SKM-1 (cell line): ENCODE measurements at regions not wholly inside any gene's neighbourhood (a gene's known extent, or its start where the extent isn't known, plus 50 kb on each side); places are given as distances from the start of the nearest gene placed in this dataset.
"Not testable (repeated sequence)": the region's sequence is repeated elsewhere in the genome, so short reads cannot be mapped to it uniquely, and the experiment has no call there.

Source experiments
- DNase-seq: peaks from one replicate; lab custom pipeline; 2025; ENCODE audit not compliant: unreplicated experiment; lab: John Stamatoyannopoulos, UW

- not testable (repeated sequence) for DNase-seq
Observed at GRCh38 chr9:97105220-97105619, 66.3 kb upstream of the CTSV start.

- DNase-seq, result not testable (repeated sequence)
Observed at GRCh38 chr9:97103613-97104383, 64.9 kb upstream of the CTSV start.

- DNase-seq, result not testable (repeated sequence)
Observed at GRCh38 chr9:97099540-97099939, 60.6 kb upstream of the CTSV start.

- DNase-seq, result no peak
Observed at GRCh38 chr9:97096793-97097192, 57.9 kb upstream of the CTSV start.

GRCh38 chr9:97089361-97089760, 50.4 kb upstream of the CTSV start:
- DNase-seq, result not testable (repeated sequence)
